H1 (cell line): ENCODE measurements at regions not wholly inside any gene's neighbourhood (a gene's known extent, or its start where the extent isn't known, plus 50 kb on each side); places are given as distances from the start of the nearest gene placed in this dataset.

ENCODE experiments used
- CEBPB ChIP-seq: IDR thresholded peaks from 2 replicates; pipeline ENCODE4 v1.6.1; 2012; ENCODE audit warnings: low read depth, low read length
- CTCF ChIP-seq, 3 experiments: IDR thresholded peaks; 1 replicate in 2 of 3; 2 replicates in 1 of 3; pipeline versions ENCODE4 v1.5.1 to v1.6.1; 2011; ENCODE audit warnings: low read length in 3 of 3, mild to moderate bottlenecking in 3 of 3, inconsistent platforms in 2 of 3, low read depth in 1 of 3, moderate library complexity in 1 of 3; ENCODE audit not compliant: insufficient read depth in 1 of 3; ENCODE audit errors: control extremely low read depth in 1 of 3
- EZH2 ChIP-seq: fragments of 200-600 bp; sonication (generic); IDR thresholded peaks from 2 replicates; pipeline ENCODE4 v1.7.1; 2012; ENCODE audit warnings: low read depth, mild to moderate bottlenecking, moderate library complexity, low read length, inconsistent platforms; ENCODE audit not compliant: severe bottlenecking
- NRF1 ChIP-seq: IDR thresholded peaks from 2 replicates; pipeline ENCODE4 v1.6.1; 2011; ENCODE audit warnings: mild to moderate bottlenecking, low read depth, low read length, improper control_type of control experiment
- PHF8 ChIP-seq: fragments of 200-600 bp; sonication (generic); conservative IDR thresholded peaks from 2 replicates; pipeline ENCODE4 v1.7.1; 2012; ENCODE audit warnings: low read depth, mild to moderate bottlenecking, inconsistent platforms, low read length, moderate library complexity

DNA sequence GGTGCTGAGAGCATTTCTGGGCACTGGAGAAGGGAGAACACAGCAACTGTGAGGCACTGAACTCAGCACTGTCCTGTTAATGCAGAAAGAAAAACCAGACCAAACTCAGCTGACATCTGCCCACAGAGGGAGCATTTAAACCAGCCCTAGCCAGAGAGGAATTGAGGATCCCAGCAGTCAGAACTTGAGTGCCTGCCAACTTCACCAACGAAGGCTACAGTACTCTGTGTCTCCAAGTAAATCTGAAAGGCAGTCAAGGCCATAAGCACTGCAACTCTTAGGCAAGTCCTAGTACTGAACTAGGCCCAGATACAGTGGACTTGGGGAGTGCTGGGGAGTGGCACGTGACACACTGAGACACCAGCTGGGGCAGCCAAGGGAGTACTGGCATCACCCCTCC, 176.2 kb upstream of the ZC3H15 start:
- TF ChIP-seq EZH2 (no peak), NRF1 (no peak), PHF8 (no peak), CEBPB (no peak), CTCF (IDR thresholded peaks at IDR 0.05; ENCODE audit: control extremely low read depth in 1 of 3, insufficient read depth in 1 of 3, low read depth in 1 of 3, low read length in 3 of 3) (no peak)
